Small intestine (tissue), 7 donors: ENCODE measurements at regions not wholly inside any gene's neighbourhood (a gene's known extent, or its start where the extent isn't known, plus 50 kb on each side); places are given as distances from the start of the nearest gene placed in this dataset.
"Not testable (repeated sequence)": the region's sequence is repeated elsewhere in the genome, so short reads cannot be mapped to it uniquely, and the experiment has no call there.

Experiments used
- DNase-seq, 2 donors: peaks; one replicate each; pipeline versions ENCODE4 v3.0.0 to v3.0.0-alpha.2; 2013
- FAIRE-seq: peaks from 2 replicates; lab custom pipeline; 2012; peaks lifted over from hg19 to GRCh38; lab: Jason Lieb, UNC
- H3K27ac ChIP-seq, 3 donors: one replicate each; pipeline ENCODE4 v1.5.1; 2013; ENCODE audit warnings: low read length in 2 of 3, mild to moderate bottlenecking in 2 of 3, control low read depth in 1 of 3, inconsistent platforms in 1 of 3, low read depth in 1 of 3, moderate library complexity in 1 of 3
- H3K27me3 ChIP-seq, 3 donors: one replicate each; pipeline ENCODE4 v1.6.1; 2013; ENCODE audit warnings: low read length in 3 of 3, inconsistent platforms in 1 of 3; ENCODE audit not compliant: control insufficient read depth in 3 of 3, insufficient read depth in 3 of 3
- H3K36me3 ChIP-seq, 3 donors: one replicate each; pipeline ENCODE4 v1.6.1; 2013; ENCODE audit warnings: low read length in 3 of 3, inconsistent platforms in 1 of 3, low read depth in 1 of 3, mild to moderate bottlenecking in 1 of 3, moderate library complexity in 1 of 3; ENCODE audit not compliant: control insufficient read depth in 3 of 3, insufficient read depth in 2 of 3
- H3K4me1 ChIP-seq, 3 donors: one replicate each; pipeline ENCODE4 v1.6.1; 2013; ENCODE audit warnings: low read length in 2 of 3, inconsistent platforms in 1 of 3, low read depth in 1 of 3, mild to moderate bottlenecking in 1 of 3, moderate library complexity in 1 of 3; ENCODE audit not compliant: control insufficient read depth in 3 of 3, insufficient read depth in 2 of 3
- H3K4me3 ChIP-seq, 3 donors: one replicate each; pipeline ENCODE4 v1.5.1; 2013; ENCODE audit warnings: low read length in 3 of 3, control low read depth in 1 of 3, inconsistent platforms in 1 of 3, low read depth in 1 of 3, mild to moderate bottlenecking in 1 of 3, moderate library complexity in 1 of 3
- H3K9me3 ChIP-seq, 2 donors: one replicate each; pipeline ENCODE4 v1.6.1; 2013; ENCODE audit warnings: low read depth in 1 of 2, low read length in 1 of 2; ENCODE audit not compliant: control insufficient read depth in 2 of 2, insufficient read depth in 1 of 2
- WGBS, 3 donors: extraction: QIAGEN DNeasy Blood & Tissue Kit; methylation state at CpG; one replicate each; pipeline ENCODE4 v1.1.7; 2013; 5-methylcytosine and 5-hydroxymethylcytosine counted together
- donor health status: healthy with polysubstance abuse.
- donor health status: control.
- donor health status: control.
- donor health status: Bipolar disorder and iron deficiency.
- donor health status: healthy.

GRCh38 chrX:118295818-118296217 is 50.1 kb upstream of the WDR44 start:
- H3K27ac ChIP-seq, FAIRE-seq, H3K27me3 ChIP-seq, H3K4me1 ChIP-seq, DNase-seq, H3K9me3 ChIP-seq, H3K36me3 ChIP-seq, H3K4me3 ChIP-seq: not testable (repeated sequence)
- WGBS, 3 donors = 62 to 77% (median 70%) methylated on average over 1 of the region's 1 CpG
